NOMO-1 treated with dmso at 0.1 percent for 144 hours (cell line): ENCODE measurements at regions not wholly inside any gene's neighbourhood (a gene's known extent, or its start where the extent isn't known, plus 50 kb on each side); places are given as distances from the start of the nearest gene placed in this dataset.

ENCODE experiments used
- DNase-seq: peaks from one replicate; lab custom pipeline; 2025; ENCODE audit not compliant: unreplicated experiment; lab: John Stamatoyannopoulos, UW

- DNase-seq: no peak
These were observed 409.1 kb upstream of the NR2F2 start for GRCh38 chr15:95921404-95921803.

- no peak for DNase-seq
These were observed 408.1 kb upstream of the NR2F2 start for GRCh38 chr15:95922431-95922830.

GRCh38 chr15:95923792-95924191 is 406.7 kb upstream of the NR2F2 start:
- no peak for DNase-seq

- DNase-seq: no peak
These were observed 401.7 kb upstream of the NR2F2 start for GRCh38 chr15:95928822-95929221.

GRCh38 chr15:95929232-95929846 is 401.2 kb upstream of the NR2F2 start:
- DNase-seq: peak; percentile 13

- DNase-seq: no peak
These were observed 399.7 kb upstream of the NR2F2 start for GRCh38 chr15:95930659-95931375.

GRCh38 chr15:95931619-95932018 is 398.9 kb upstream of the NR2F2 start:
- no peak for DNase-seq

- no peak for DNase-seq
These were observed 398.4 kb upstream of the NR2F2 start for GRCh38 chr15:95932141-95932540.

GRCh38 chr15:95932676-95933075 is 397.8 kb upstream of the NR2F2 start:
- no peak for DNase-seq

GRCh38 chr15:95935852-95936251 is 394.6 kb upstream of the NR2F2 start:
- DNase-seq: no peak

GRCh38 chr15:95937128-95937528 is 393.4 kb upstream of the NR2F2 start:
- DNase-seq: peak; percentile 13

- no peak for DNase-seq
These were observed 390.0 kb upstream of the NR2F2 start for GRCh38 chr15:95940431-95940985.

GRCh38 chr15:95944193-95944592 is 386.3 kb upstream of the NR2F2 start:
- no peak for DNase-seq

- no peak for DNase-seq
These were observed 385.7 kb upstream of the NR2F2 start for GRCh38 chr15:95944661-95945255.

GRCh38 chr15:95946241-95946640 is 384.3 kb upstream of the NR2F2 start:
- DNase-seq: no peak

GRCh38 chr15:95946926-95947325 is 383.6 kb upstream of the NR2F2 start:
- no peak for DNase-seq

GRCh38 chr15:95948411-95948810 is 382.1 kb upstream of the NR2F2 start:
- DNase-seq: no peak

GRCh38 chr15:95953032-95953431 is 377.5 kb upstream of the NR2F2 start:
- no peak for DNase-seq

- no peak for DNase-seq
These were observed 372.6 kb upstream of the NR2F2 start for GRCh38 chr15:95957861-95958260.

GRCh38 chr15:95958382-95958781 is 372.1 kb upstream of the NR2F2 start:
- no peak for DNase-seq

GRCh38 chr15:95968856-95969255 is 361.6 kb upstream of the NR2F2 start:
- no peak for DNase-seq

- no peak for DNase-seq
These were observed 360.2 kb upstream of the NR2F2 start for GRCh38 chr15:95970326-95970725.
